HG03571 (cell line): ENCODE measurements at regions not wholly inside any gene's neighbourhood (a gene's known extent, or its start where the extent isn't known, plus 50 kb on each side); places are given as distances from the start of the nearest gene placed in this dataset.
A peak's percentile ranks its signal among the peaks of the same experiment; 100 is the strongest.

Source experiments
- ATAC-seq: cut with Tn5 transposase; IDR thresholded peaks from one replicate; pipeline ENCODE4 v1.9.1; 2021; ENCODE audit not compliant: unreplicated experiment

DNA sequence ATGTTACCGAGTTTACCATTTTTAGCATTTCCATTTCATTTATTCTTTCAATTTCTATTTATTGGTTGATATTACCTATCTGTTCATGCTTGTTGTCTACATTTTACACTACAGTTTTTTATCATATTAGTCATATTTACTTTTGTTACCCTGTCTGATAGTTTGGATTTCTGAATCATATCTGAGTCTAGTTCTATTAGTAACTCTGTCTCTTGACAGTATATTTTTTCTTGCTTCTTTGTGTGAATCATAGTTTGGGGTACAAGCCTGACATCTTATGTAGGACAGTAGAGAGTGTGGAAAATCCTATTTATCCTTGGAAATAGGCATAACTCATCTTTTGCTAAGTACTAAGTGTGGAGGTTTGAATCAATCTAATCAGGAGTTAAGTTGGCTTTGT lies 263.9 kb upstream of the SESN3 start:
- no peak for ATAC-seq

- no peak for ATAC-seq
Measured at GRCh38 chr11:95494167-95494566, 263.2 kb upstream of the SESN3 start.

DNA sequence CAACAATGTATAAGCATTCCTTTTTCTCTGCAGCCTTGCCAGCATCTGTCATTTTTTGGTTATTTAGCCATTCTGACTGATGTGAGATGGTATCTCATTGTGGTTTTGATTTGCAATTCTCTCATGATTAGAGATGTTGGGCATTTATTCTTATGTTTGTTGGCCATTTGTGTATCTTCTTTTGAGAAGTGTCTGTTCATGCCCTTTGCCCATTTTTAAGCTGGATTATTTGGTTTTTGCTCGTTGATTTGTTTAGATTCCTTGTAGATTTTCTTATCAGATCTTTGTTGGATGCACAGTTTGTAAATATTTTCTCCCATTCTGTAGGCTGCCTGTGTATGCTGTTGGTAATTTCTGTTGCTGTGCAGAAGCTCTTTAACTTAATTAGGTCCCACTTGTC lies 259.6 kb upstream of the SESN3 start:
- no peak for ATAC-seq

- ATAC-seq, result no peak
Measured at GRCh38 chr11:95487938-95488337, 256.9 kb upstream of the SESN3 start.

GRCh38 chr11:95487391-95487790 lies 256.4 kb upstream of the SESN3 start:
- ATAC-seq, result peak; percentile 100

GRCh38 chr11:95486979-95487378 lies 256.0 kb upstream of the SESN3 start:
- no peak for ATAC-seq

DNA sequence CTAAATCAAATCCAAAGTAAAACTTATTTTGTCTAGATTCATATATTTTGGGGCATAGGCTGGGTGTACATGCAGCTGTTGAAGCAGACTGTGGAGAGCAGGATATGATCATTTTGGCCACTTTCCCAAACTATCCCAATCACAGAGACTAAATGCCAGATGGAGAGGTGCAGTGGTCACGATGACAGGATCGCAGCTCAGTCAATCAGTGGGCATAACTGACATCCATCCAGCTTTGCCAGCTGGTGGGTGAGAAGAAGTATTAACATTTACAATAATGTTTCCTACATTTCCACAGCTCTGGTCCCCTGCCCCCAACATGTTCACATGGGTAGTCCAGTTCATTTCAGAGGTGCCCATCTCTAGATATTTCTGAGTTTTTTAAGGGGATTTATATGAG lies 255.5 kb upstream of the SESN3 start:
- ATAC-seq, result no peak

DNA sequence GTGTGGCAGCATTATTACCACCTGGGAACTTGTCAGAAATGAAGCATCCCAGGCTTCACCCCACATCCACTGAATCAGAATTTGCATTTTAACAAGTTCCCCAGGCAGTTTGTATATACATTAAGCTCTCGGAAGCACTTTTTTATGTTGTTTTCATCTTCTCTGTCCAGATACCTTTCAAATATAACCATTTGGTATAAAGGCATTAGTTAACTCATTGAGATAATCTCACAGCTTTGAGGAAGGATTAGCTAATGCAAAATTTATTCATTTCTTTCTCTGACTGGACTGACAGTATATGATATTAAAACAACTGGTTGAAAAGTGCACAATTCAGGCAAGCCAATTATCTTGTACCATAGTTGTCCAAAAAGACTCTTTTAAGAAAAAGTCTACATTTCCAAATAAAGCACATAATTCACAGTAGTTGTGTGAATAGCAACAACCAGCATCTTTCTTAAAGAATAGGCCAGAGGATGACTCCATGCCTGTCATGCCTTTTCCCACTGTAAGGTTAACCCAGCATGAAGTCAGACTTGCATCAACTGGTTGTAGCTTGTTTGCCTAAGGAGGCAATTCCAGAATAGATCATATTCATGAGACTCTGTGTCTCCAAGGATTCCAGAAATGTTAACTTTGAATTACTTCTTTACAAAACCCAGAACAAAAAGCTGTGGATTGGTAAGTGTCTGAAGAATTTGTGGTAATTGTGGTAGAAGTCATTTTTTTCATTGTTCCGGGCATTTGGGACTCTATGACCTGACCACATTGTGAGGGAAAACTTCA lies 254.3 kb upstream of the SESN3 start:
- no peak for ATAC-seq

GRCh38 chr11:95483339-95483738 lies 252.3 kb upstream of the SESN3 start:
- no peak for ATAC-seq

DNA sequence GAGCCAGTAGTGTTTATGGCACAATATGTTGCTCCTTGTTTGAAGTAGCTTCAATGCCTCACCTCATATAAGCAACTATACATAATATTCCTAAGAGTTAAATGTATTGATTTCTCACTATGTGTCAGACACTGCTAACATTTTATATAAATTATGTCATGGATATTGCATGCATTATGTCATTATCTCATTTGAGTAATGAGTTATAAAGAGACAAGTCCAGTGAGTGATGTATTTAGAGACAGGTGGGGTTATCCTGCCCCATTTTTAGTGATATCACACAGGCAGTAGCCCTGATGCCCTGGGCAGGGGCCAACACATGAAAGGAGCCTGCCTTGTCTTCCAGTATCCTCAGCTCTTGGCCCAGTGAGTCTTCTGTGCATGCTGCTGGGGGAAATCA lies 247.0 kb upstream of the SESN3 start:
- ATAC-seq, result no peak

GRCh38 chr11:95469258-95469657 lies 238.3 kb upstream of the SESN3 start:
- no peak for ATAC-seq

GRCh38 chr11:95466416-95466815 lies 235.4 kb upstream of the SESN3 start:
- peak; percentile 81 for ATAC-seq

DNA sequence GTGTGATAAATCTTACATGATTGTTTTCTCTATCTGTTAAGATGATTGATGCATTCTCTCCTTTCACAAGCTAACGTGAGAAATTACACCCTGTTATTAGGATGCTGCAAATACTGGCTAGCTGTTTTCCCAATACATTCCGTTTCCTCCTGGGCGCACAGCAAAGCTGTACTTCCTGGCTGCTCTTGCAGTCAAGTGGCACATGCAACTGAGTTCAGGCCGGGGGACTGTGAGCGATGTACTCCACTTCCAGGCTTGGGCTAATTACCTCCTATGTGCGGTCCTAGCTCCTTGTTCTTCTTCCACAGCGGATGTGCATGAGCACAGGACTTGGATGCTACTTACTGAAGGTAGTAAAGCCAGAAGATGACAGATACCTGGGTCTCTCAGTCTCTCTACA lies 234.9 kb upstream of the SESN3 start:
- ATAC-seq, result no peak

- ATAC-seq, result no peak
Measured at GRCh38 chr11:95461858-95462257, 230.9 kb upstream of the SESN3 start.

DNA sequence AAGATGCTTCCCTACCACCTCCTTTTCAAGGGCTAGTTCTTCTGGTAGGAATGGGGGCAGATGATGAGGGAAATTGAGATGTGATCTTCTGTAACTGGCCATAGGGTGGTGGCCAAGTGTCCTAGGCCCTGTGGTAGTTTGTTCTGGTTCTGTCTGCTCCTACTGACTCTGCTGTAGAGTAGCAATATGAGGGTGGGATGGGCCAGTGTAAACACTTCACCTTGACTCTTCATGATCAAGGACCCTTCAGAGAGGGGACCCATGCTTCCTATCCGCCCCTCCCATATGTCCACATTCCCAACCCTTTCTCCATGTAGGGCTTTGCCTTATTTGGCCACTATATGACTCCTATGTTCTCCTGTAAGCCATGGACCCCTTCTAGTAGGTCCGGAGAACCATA lies 230.3 kb upstream of the SESN3 start:
- ATAC-seq, result no peak

GRCh38 chr11:95459291-95460042 lies 228.5 kb upstream of the SESN3 start:
- no peak for ATAC-seq

GRCh38 chr11:95456714-95457491 lies 225.9 kb upstream of the SESN3 start:
- no peak for ATAC-seq

DNA sequence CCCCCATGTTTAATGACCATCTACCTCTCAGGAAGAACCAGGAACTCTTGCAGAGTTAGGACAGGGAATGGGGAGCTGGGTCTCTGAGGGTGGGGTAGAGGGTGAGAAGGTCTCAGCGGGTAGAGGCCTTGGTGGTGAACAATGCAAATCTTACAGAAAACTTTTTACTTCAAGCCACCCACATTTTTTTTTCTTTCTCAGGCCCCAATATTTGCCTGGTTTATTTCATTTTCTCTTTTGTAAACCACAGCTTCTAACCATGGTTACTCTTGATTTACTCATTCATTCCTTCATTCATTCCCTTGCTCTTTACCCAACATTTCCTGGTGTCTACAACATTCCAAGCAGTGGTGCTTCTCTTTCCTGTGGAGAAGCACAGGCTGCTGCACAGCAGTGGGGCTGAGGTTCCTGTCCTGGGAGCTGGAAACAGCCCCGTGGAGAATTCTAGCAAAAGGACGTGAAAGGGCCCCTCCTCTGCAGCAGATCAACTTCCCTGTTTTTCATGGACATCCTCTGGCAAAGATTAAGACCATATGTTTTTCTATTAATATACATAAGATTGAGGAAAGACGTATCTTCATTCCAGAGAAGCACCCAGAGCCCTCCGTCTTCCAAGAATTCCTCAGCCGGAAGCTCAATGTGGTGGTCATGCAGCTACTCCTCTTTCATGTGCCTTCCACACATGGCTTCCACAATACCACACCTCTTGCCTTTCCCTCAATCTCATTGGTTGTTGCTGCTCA lies 224.4 kb upstream of the SESN3 start:
- ATAC-seq, result no peak

- no peak for ATAC-seq
Measured at GRCh38 chr11:95453616-95454171, 222.7 kb upstream of the SESN3 start.

GRCh38 chr11:95451682-95452081 lies 220.7 kb upstream of the SESN3 start:
- ATAC-seq, result no peak

- no peak for ATAC-seq
Measured at GRCh38 chr11:95451261-95451660, 220.3 kb upstream of the SESN3 start.
